ENCODE measurements at regions not wholly inside any gene's neighbourhood (a gene's known extent, or its start where the extent isn't known, plus 50 kb on each side); places are given as distances from the start of the nearest gene placed in this dataset.

GRCh38 chr12:34212651-34213050 is 190.4 kb downstream of the ALG10 start:
- TF ChIP-seq NFIC (IDR thresholded peaks at IDR 0.05; ENCODE audit: low read depth, low read length): no peak
- no peak for TF ChIP-seq PAX5 (IDR thresholded peaks at IDR 0.05; ENCODE audit: borderline replicate concordance, low read depth, low read length)
- TF ChIP-seq, protein P1, sequence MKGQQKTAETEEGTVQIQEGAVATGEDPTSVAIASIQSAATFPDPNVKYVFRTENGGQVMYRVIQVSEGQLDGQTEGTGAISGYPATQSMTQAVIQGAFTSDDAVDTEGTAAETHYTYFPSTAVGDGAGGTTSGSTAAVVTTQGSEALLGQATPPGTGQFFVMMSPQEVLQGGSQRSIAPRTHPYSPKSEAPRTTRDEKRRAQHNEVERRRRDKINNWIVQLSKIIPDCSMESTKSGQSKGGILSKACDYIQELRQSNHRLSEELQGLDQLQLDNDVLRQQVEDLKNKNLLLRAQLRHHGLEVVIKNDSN (IDR thresholded peaks at IDR 0.05; ENCODE audit: borderline replicate concordance, extremely low read length, insufficient read depth, low read depth, low read length): no peak
- no peak for TF ChIP-seq CHD2 (IDR thresholded peaks at IDR 0.05; ENCODE audit: borderline replicate concordance, low read depth, low read length)
- TF ChIP-seq ZNF384 (IDR thresholded peaks at IDR 0.05; ENCODE audit: borderline replicate concordance, low read depth, low read length): no peak
- TF ChIP-seq, protein P2, sequence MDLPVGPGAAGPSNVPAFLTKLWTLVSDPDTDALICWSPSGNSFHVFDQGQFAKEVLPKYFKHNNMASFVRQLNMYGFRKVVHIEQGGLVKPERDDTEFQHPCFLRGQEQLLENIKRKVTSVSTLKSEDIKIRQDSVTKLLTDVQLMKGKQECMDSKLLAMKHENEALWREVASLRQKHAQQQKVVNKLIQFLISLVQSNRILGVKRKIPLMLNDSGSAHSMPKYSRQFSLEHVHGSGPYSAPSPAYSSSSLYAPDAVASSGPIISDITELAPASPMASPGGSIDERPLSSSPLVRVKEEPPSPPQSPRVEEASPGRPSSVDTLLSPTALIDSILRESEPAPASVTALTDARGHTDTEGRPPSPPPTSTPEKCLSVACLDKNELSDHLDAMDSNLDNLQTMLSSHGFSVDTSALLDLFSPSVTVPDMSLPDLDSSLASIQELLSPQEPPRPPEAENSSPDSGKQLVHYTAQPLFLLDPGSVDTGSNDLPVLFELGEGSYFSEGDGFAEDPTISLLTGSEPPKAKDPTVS (IDR thresholded peaks at IDR 0.05; ENCODE audit: low read depth, low read length): no peak
- no peak for TF ChIP-seq BRCA1 (IDR thresholded peaks at IDR 0.05; ENCODE audit: low read depth, low read length)
- TF ChIP-seq ETV6 (conservative IDR thresholded peaks at IDR 0.05 in 1 of 2, IDR thresholded peaks at IDR 0.05 in 1 of 2; ENCODE audit: borderline replicate concordance in 1 of 2, low read depth in 1 of 2): no peak
- TF ChIP-seq TAF1 (IDR thresholded peaks at IDR 0.05; ENCODE audit: borderline replicate concordance, low read depth, low read length): no peak
- TF ChIP-seq SKIL (IDR thresholded peaks at IDR 0.05; ENCODE audit: low read depth, poor library complexity, severe bottlenecking): no peak
- TF ChIP-seq, protein P3, sequence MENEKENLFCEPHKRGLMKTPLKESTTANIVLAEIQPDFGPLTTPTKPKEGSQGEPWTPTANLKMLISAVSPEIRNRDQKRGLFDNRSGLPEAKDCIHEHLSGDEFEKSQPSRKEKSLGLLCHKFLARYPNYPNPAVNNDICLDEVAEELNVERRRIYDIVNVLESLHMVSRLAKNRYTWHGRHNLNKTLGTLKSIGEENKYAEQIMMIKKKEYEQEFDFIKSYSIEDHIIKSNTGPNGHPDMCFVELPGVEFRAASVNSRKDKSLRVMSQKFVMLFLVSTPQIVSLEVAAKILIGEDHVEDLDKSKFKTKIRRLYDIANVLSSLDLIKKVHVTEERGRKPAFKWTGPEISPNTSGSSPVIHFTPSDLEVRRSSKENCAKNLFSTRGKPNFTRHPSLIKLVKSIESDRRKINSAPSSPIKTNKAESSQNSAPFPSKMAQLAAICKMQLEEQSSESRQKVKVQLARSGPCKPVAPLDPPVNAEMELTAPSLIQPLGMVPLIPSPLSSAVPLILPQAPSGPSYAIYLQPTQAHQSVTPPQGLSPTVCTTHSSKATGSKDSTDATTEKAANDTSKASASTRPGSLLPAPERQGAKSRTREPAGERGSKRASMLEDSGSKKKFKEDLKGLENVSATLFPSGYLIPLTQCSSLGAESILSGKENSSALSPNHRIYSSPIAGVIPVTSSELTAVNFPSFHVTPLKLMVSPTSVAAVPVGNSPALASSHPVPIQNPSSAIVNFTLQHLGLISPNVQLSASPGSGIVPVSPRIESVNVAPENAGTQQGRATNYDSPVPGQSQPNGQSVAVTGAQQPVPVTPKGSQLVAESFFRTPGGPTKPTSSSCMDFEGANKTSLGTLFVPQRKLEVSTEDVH (IDR thresholded peaks at IDR 0.05; ENCODE audit: low read depth, partially characterized antibody): no peak
- no peak for TF ChIP-seq ASH2L (IDR thresholded peaks at IDR 0.05; ENCODE audit: borderline replicate concordance, low read depth)
- no peak for TF ChIP-seq IKZF2 (IDR thresholded peaks at IDR 0.05)
- no peak for TF ChIP-seq SMAD1 (IDR thresholded peaks at IDR 0.05; ENCODE audit: low read depth, partially characterized antibody)
- FAIRE-seq (no peak), DNase-seq (ENCODE audit: low read depth, low spot score) (no peak), ATAC-seq (no peak)
- Histone ChIP-seq H3K4me1 (ENCODE audit: control insufficient read depth, insufficient read depth, low read length) (no peaks in the 10 kb centered on the region), H4K20me1 (ENCODE audit: control insufficient read depth, insufficient read depth) (no peaks in the 10 kb centered on the region), H3K79me2 (ENCODE audit: control insufficient read depth, insufficient read depth, low read length) (no peaks in the 10 kb centered on the region), H3K9ac (ENCODE audit: control insufficient read depth, insufficient read depth, low read length) (no peak overlapping the region), H3K4me3 (no peak overlapping the region), H3K27ac (ENCODE audit: control insufficient read depth, insufficient read depth) (no peak overlapping the region), H3K36me3 (ENCODE audit: control insufficient read depth in 2 of 2, insufficient read depth in 2 of 2, low read length in 1 of 2) (no peaks in the 10 kb centered on the region), H3K9me3 (replicated peaks; ENCODE audit: control insufficient read depth, insufficient read depth, low read length) (no peaks in the 10 kb centered on the region; the same call in 1 of the 3 replicates), H2AFZ (ENCODE audit: control insufficient read depth, low read depth, low read length) (no peak overlapping the region), H3K27me3 (replicated peaks in 1 of 2; ENCODE audit: control insufficient read depth in 2 of 2, insufficient read depth in 2 of 2, low read length in 1 of 2) (no peaks in the 10 kb centered on the region), H3K4me2 (ENCODE audit: control insufficient read depth, insufficient read depth) (no peak overlapping the region)
- SMC1A ChIA-PET (ENCODE audit: uncharacterized antibody, unreplicated experiment): no interaction called here
- in situ Hi-C loops (cut with MboI) (loop anchor here (10.0 kb wide), 1 partner anchor 1458 kb away; the partner anchor contains the start of gene YARS2), intact Hi-C loops (cut with micrococcal nuclease; ENCODE audit: unreplicated experiment) (no loop called here)
- RAD21 ChIA-PET (ENCODE audit: unreplicated experiment): no interaction called here
- WGBS (ENCODE audit: insufficient coverage, insufficient replicate concordance, low lambda C conversion rate, missing lambda C conversion rate): 68% methylated on average over 6 of the region's 6 CpGs
- no TSS peak for BruUV-seq (replicated peaks)
- CTCF ChIA-PET: no interaction called here
- POLR2A ChIA-PET: no interaction called here
